ENCODE measurements at regions not wholly inside any gene's neighbourhood (a gene's known extent, or its start where the extent isn't known, plus 50 kb on each side); places are given as distances from the start of the nearest gene placed in this dataset.

- H3K9me3 ChIP-seq (ENCODE audit: control insufficient read depth in 1 of 2, insufficient read depth in 1 of 2, low read depth in 1 of 2, low read length in 2 of 2), result peaks cover 4 to 18% of the 10 kb centered on the region in 2 experiments
- no peaks in the 10 kb centered on the region for H3K27me3 ChIP-seq (ENCODE audit: insufficient read depth, low read length)
- H2AFZ ChIP-seq (ENCODE audit: low read depth, low read length, poor library complexity, severe bottlenecking), result no peak overlapping the region
- BruUV-seq (replicated peaks), result no TSS peak
- TF ChIP-seq MAX (IDR thresholded peaks at IDR 0.05) (no peak), ELF1 (IDR thresholded peaks at IDR 0.05; ENCODE audit: borderline replicate concordance, low read depth) (no peak), POLR2AphosphoS5 (IDR thresholded peaks at IDR 0.05; ENCODE audit: low read depth, low read length) (no peak), EGR1 (IDR thresholded peaks at IDR 0.05; ENCODE audit: low read depth) (no peak), TCF7L2 (IDR thresholded peaks at IDR 0.05; ENCODE audit: borderline replicate concordance, extremely low read depth, insufficient read depth, insufficient read length) (no peak), ATF3 (IDR thresholded peaks at IDR 0.05) (no peak), CBX3 (IDR thresholded peaks at IDR 0.05; ENCODE audit: low read depth) (no peak), YY1 (IDR thresholded peaks at IDR 0.05; ENCODE audit: extremely low read depth, insufficient replicate concordance, low read depth, low read length) (no peak)
- H4K20me1 ChIP-seq (ENCODE audit: insufficient read depth), result no peaks in the 10 kb centered on the region
- no peaks in the 10 kb centered on the region for H3K79me2 ChIP-seq (ENCODE audit: insufficient read depth, low read length)
- no peaks in the 10 kb centered on the region for H3K9me2 ChIP-seq (ENCODE audit: insufficient read depth)
- intact Hi-C loops (cut with micrococcal nuclease), result no loop called here
- no peak overlapping the region for H3K9ac ChIP-seq (ENCODE audit: low read length)
- no peak for ATAC-seq
- H3K4me1 ChIP-seq (ENCODE audit: control insufficient read depth in 1 of 2, insufficient read depth in 2 of 2, low read length in 2 of 2), result no peaks in the 10 kb centered on the region
- CTCF ChIA-PET, result no interaction called here
- H3K27ac ChIP-seq (ENCODE audit: low read depth, low read length), result no peak overlapping the region
- POLR2A ChIA-PET, result no interaction called here
- RAD21 ChIA-PET (ENCODE audit: low non-redundant PET in 1 of 2, low total read pairs in 2 of 2, uncharacterized antibody in 2 of 2, unreplicated experiment in 2 of 2), result no interaction called here
- no peak overlapping the region for H3K4me3 ChIP-seq (replicated peaks in 1 of 2; ENCODE audit: low read depth in 1 of 2, low read length in 2 of 2)
- DNase-seq (ENCODE audit: low read depth, low spot score), result no peak
- no peak overlapping the region for H3K4me2 ChIP-seq (ENCODE audit: low read length)
- H3K36me3 ChIP-seq (ENCODE audit: control insufficient read depth in 1 of 2, insufficient read depth in 2 of 2, low read length in 2 of 2), result no peaks in the 10 kb centered on the region
These were observed 1191.1 kb downstream of the NCAM2 start for GRCh38 chr21:22189278-22189677.

GRCh38 chr21:22191581-22191980 lies 1193.4 kb downstream of the NCAM2 start:
- no peaks in the 10 kb centered on the region for H3K79me2 ChIP-seq (ENCODE audit: insufficient read depth, low read length)
- H3K27ac ChIP-seq (ENCODE audit: low read depth, low read length), result no peak overlapping the region
- BruUV-seq (replicated peaks), result no TSS peak
- RAD21 ChIA-PET (ENCODE audit: low non-redundant PET in 1 of 2, low total read pairs in 2 of 2, uncharacterized antibody in 2 of 2, unreplicated experiment in 2 of 2), result no interaction called here
- H4K20me1 ChIP-seq (ENCODE audit: insufficient read depth), result no peaks in the 10 kb centered on the region
- no peaks in the 10 kb centered on the region for H3K9me2 ChIP-seq (ENCODE audit: insufficient read depth)
- no peak overlapping the region for H2AFZ ChIP-seq (ENCODE audit: low read depth, low read length, poor library complexity, severe bottlenecking)
- H3K27me3 ChIP-seq (ENCODE audit: insufficient read depth, low read length), result no peaks in the 10 kb centered on the region
- ATAC-seq, result no peak
- TF ChIP-seq JUND (IDR thresholded peaks at IDR 0.05) (no peak), RAD21 (IDR thresholded peaks at IDR 0.05; ENCODE audit: low read depth) (no peak), CTCF (IDR thresholded peaks at IDR 0.05 in 2 of 3, conservative IDR thresholded peaks at IDR 0.05 in 1 of 3; ENCODE audit: borderline replicate concordance in 1 of 3, insufficient read depth in 1 of 3, low read depth in 2 of 3, low read length in 2 of 3) (no peak), CBX3 (IDR thresholded peaks at IDR 0.05; ENCODE audit: low read depth) (no peak), REST (IDR thresholded peaks at IDR 0.05; ENCODE audit: low read depth) (no peak), ATF3 (IDR thresholded peaks at IDR 0.05) (no peak), ZNF274 (IDR thresholded peaks at IDR 0.05; ENCODE audit: low read depth, low read length) (no peak)
- H3K36me3 ChIP-seq (ENCODE audit: control insufficient read depth in 1 of 2, insufficient read depth in 2 of 2, low read length in 2 of 2), result no peaks in the 10 kb centered on the region
- no peak overlapping the region for H3K4me3 ChIP-seq (replicated peaks in 1 of 2; ENCODE audit: low read depth in 1 of 2, low read length in 2 of 2)
- no peaks in the 10 kb centered on the region for H3K4me1 ChIP-seq (ENCODE audit: control insufficient read depth in 1 of 2, insufficient read depth in 2 of 2, low read length in 2 of 2)
- peaks cover 7 to 9% of the 10 kb centered on the region in 2 experiments for H3K9me3 ChIP-seq (ENCODE audit: control insufficient read depth in 1 of 2, insufficient read depth in 1 of 2, low read depth in 1 of 2, low read length in 2 of 2)
- POLR2A ChIA-PET, result no interaction called here
- H3K4me2 ChIP-seq (ENCODE audit: low read length), result no peak overlapping the region
- no peak overlapping the region for H3K9ac ChIP-seq (ENCODE audit: low read length)
- intact Hi-C loops (cut with micrococcal nuclease), result no loop called here
- DNase-seq (ENCODE audit: low read depth, low spot score), result no peak
- CTCF ChIA-PET, result no interaction called here

Data from HCT116 (cell line).